WTC11 (cell line): ENCODE measurements at regions not wholly inside any gene's neighbourhood (a gene's known extent, or its start where the extent isn't known, plus 50 kb on each side); places are given as distances from the start of the nearest gene placed in this dataset.

Experiments used
- ATAC-seq: fragments of 200-7000 bp; cut with Tn5 transposase; 2 replicates; pipeline ENCODE4 v1.10.0; 2021; ENCODE audit warnings: mild to moderate bottlenecking, moderate library complexity
- CTCF ChIA-PET: fragments of 300-600 bp; sonication (Branson Sonifier 250); formaldehyde crosslinking; loops from one replicate; lab custom pipeline; 2021; ENCODE audit warnings: antibody characterized with exemption; lab: Charles Lee
- POLR2A ChIA-PET: fragments of 350-600 bp; sonication (Branson Sonifier 250); formaldehyde crosslinking; loops from one replicate; lab custom pipeline; 2021; ENCODE audit warnings: antibody characterized with exemption; lab: Charles Lee
- DNase-seq: peaks from one replicate; pipeline ENCODE4 v3.0.0; 2021; ENCODE audit warnings: low spot score
- H3K27ac Mint-ChIP-seq: 2 replicates; pipeline ENCODE4 v1.8.0; 2021; ENCODE audit warnings: mixed read lengths
- H3K27me3 Mint-ChIP-seq: 2 replicates; pipeline ENCODE4 v1.8.0; 2021; ENCODE audit warnings: low read depth, mild to moderate bottlenecking, moderate library complexity, mixed read lengths
- H3K36me3 Mint-ChIP-seq: 2 replicates; pipeline ENCODE4 v1.8.0; 2021; ENCODE audit warnings: mixed read lengths
- H3K4me1 Mint-ChIP-seq: 2 replicates; pipeline ENCODE4 v1.8.0; 2022; ENCODE audit warnings: mixed read lengths
- H3K4me3 Mint-ChIP-seq: 2 replicates; pipeline ENCODE4 v1.8.0; 2021; ENCODE audit warnings: mild to moderate bottlenecking, moderate library complexity, mixed read lengths
- H3K9me3 Mint-ChIP-seq: 2 replicates; pipeline ENCODE4 v1.8.0; 2021; ENCODE audit warnings: mixed read lengths
- AFF4 ChIP-seq: sonication (generic); formaldehyde crosslinking; IDR thresholded peaks from 2 replicates; pipeline ENCODE4 v1.8.1; 2023; ENCODE audit warnings: mild to moderate bottlenecking, missing genetic modification reagents, borderline replicate concordance
- ARID4B ChIP-seq: sonication (generic); formaldehyde crosslinking; IDR thresholded peaks from 2 replicates; pipeline ENCODE4 v1.8.0; 2023; ENCODE audit warnings: missing genetic modification reagents, mild to moderate bottlenecking, borderline replicate concordance
- ATF1 ChIP-seq: sonication (generic); formaldehyde crosslinking; IDR thresholded peaks from 2 replicates; pipeline ENCODE4 v1.8.1; 2023; ENCODE audit warnings: mild to moderate bottlenecking, moderate library complexity, missing genetic modification reagents
- CBFB ChIP-seq: sonication (generic); formaldehyde crosslinking; IDR thresholded peaks from 2 replicates; pipeline ENCODE4 v1.8.1; 2022; ENCODE audit warnings: mild to moderate bottlenecking, low read depth, missing genetic modification reagents
- CDX4 ChIP-seq: fragments of 250-450 bp; sonication (Bioruptor Pico); IDR thresholded peaks from 2 replicates; pipeline ENCODE4 v1.9.0; 2021; ENCODE audit warnings: moderate library complexity, mild to moderate bottlenecking, inconsistent platforms, borderline replicate concordance
- CREB1 ChIP-seq: sonication (generic); formaldehyde crosslinking; IDR thresholded peaks from 2 replicates; pipeline ENCODE4 v1.8.0; 2023; ENCODE audit warnings: mild to moderate bottlenecking, missing genetic modification reagents
- E2F4 ChIP-seq: sonication (generic); formaldehyde crosslinking; IDR thresholded peaks from 2 replicates; pipeline ENCODE4 v1.8.1; 2022; ENCODE audit warnings: low read depth, mild to moderate bottlenecking, moderate library complexity, missing genetic modification reagents, borderline replicate concordance
- FOXK1 ChIP-seq: sonication (generic); formaldehyde crosslinking; IDR thresholded peaks from 2 replicates; pipeline ENCODE4 v1.8.0; 2022; ENCODE audit warnings: mild to moderate bottlenecking, moderate library complexity, missing genetic modification reagents
- JUN ChIP-seq: sonication (generic); formaldehyde crosslinking; IDR thresholded peaks from 2 replicates; pipeline ENCODE4 v1.8.0; 2023; ENCODE audit warnings: mild to moderate bottlenecking, missing genetic modification reagents
- NR1H2 ChIP-seq: sonication (generic); formaldehyde crosslinking; IDR thresholded peaks from 2 replicates; pipeline ENCODE4 v1.9.0; 2021; ENCODE audit warnings: mild to moderate bottlenecking, moderate library complexity, missing genetic modification reagents
- RELA ChIP-seq: sonication (generic); formaldehyde crosslinking; IDR thresholded peaks from 2 replicates; pipeline ENCODE4 v1.8.1; 2022; ENCODE audit warnings: missing genetic modification reagents, mild to moderate bottlenecking, borderline replicate concordance
- RORB ChIP-seq: fragments of 250-450 bp; sonication (Bioruptor Pico); IDR thresholded peaks from 2 replicates; pipeline ENCODE4 v1.9.0; 2021; ENCODE audit warnings: mild to moderate bottlenecking
- SMAD3 ChIP-seq: sonication (generic); formaldehyde crosslinking; IDR thresholded peaks from 2 replicates; pipeline ENCODE4 v1.8.0; 2022; ENCODE audit warnings: missing genetic modification reagents, mild to moderate bottlenecking, borderline replicate concordance
- TP53 ChIP-seq: sonication (generic); formaldehyde crosslinking; IDR thresholded peaks from 2 replicates; pipeline ENCODE4 v1.8.1; 2023; ENCODE audit warnings: mild to moderate bottlenecking, missing genetic modification reagents
- USF1 ChIP-seq: sonication (generic); formaldehyde crosslinking; IDR thresholded peaks from 2 replicates; pipeline ENCODE4 v1.8.0; 2022; ENCODE audit warnings: mild to moderate bottlenecking, missing genetic modification reagents
- ZBTB21 ChIP-seq: sonication (generic); formaldehyde crosslinking; IDR thresholded peaks from 2 replicates; pipeline ENCODE4 v1.8.1; 2023; ENCODE audit warnings: mild to moderate bottlenecking, missing genetic modification reagents, borderline replicate concordance
- ZMAT4 ChIP-seq: fragments of 250-450 bp; sonication (Bioruptor Pico); IDR thresholded peaks from 2 replicates; pipeline ENCODE4 v1.9.0; 2021; ENCODE audit warnings: mild to moderate bottlenecking
- ZNF138 ChIP-seq: sonication (generic); formaldehyde crosslinking; conservative IDR thresholded peaks from 2 replicates; pipeline ENCODE4 v1.8.1; 2022; ENCODE audit warnings: mild to moderate bottlenecking, moderate library complexity, missing genetic modification reagents
- ZNF219 ChIP-seq: sonication (generic); formaldehyde crosslinking; IDR thresholded peaks from 2 replicates; pipeline ENCODE4 v1.8.0; 2023; ENCODE audit warnings: missing genetic modification reagents, mild to moderate bottlenecking, borderline replicate concordance
- ZNF416 ChIP-seq: fragments of 250-450 bp; sonication (Bioruptor Pico); IDR thresholded peaks from 2 replicates; pipeline ENCODE4 v1.9.0; 2021; ENCODE audit warnings: mild to moderate bottlenecking, inconsistent platforms

- peaks cover 11% of the 10 kb centered on the region for H3K36me3 Mint-ChIP-seq
- POLR2A ChIA-PET = no interaction called here
- TF ChIP-seq CREB1 (CRISPR knock-in tag) (no peak), CDX4 (no peak), CBFB (CRISPR knock-in tag) (no peak), ZMAT4 (CRISPR knock-in tag) (no peak), SMAD3 (CRISPR knock-in tag) (no peak), RELA (no peak), ATF1 (CRISPR knock-in tag) (no peak), USF1 (CRISPR knock-in tag) (no peak)
- no peak for DNase-seq
- no peaks in the 10 kb centered on the region for H3K4me1 Mint-ChIP-seq
- CTCF ChIA-PET = no interaction called here
- peaks cover 16% of the 10 kb centered on the region for H3K9me3 Mint-ChIP-seq
- H3K4me3 Mint-ChIP-seq = no peak overlapping the region
- no peak overlapping the region for H3K27ac Mint-ChIP-seq
- no peaks in the 10 kb centered on the region for H3K27me3 Mint-ChIP-seq
- no peak for ATAC-seq
These were observed 240.5 kb upstream of the CHAC2 start for GRCh38 chr2:53527056-53527455.

- DNase-seq (no peak), ATAC-seq (peak; percentile 74)
- ChIA-PET POLR2A (no interaction called here), CTCF (no interaction called here)
- peak overlapping the region; percentile 71; the same call in 1 of the 2 replicates for H3K27ac Mint-ChIP-seq
- H3K36me3 Mint-ChIP-seq = no peaks in the 10 kb centered on the region
- no peaks in the 10 kb centered on the region for H3K27me3 Mint-ChIP-seq
- peaks cover 19% of the 10 kb centered on the region for H3K4me1 Mint-ChIP-seq
- H3K4me3 Mint-ChIP-seq = no peak overlapping the region
- no peaks in the 10 kb centered on the region for H3K9me3 Mint-ChIP-seq
- TF ChIP-seq RORB (no peak), ZNF416 (no peak), ARID4B (CRISPR knock-in tag) (no peak), TP53 (CRISPR knock-in tag) (no peak), SMAD3 (CRISPR knock-in tag) (no peak), E2F4 (no peak), NR1H2 (CRISPR knock-in tag) (no peak), JUN (CRISPR knock-in tag) (no peak), ZBTB21 (CRISPR knock-in tag) (no peak), FOXK1 (CRISPR knock-in tag) (no peak), ZNF138 (CRISPR knock-in tag) (no peak), AFF4 (CRISPR knock-in tag) (no peak), ZNF219 (CRISPR knock-in tag) (no peak)
These were observed 247.4 kb upstream of the CHAC2 start for GRCh38 chr2:53519918-53520841.
